ENCODE measurements at regions not wholly inside any gene's neighbourhood (a gene's known extent, or its start where the extent isn't known, plus 50 kb on each side); places are given as distances from the start of the nearest gene placed in this dataset.

- H3K27me3 ChIP-seq: no peaks in the 10 kb centered on the region
- no peak overlapping the region for H3K4me2 ChIP-seq
- no peaks in the 10 kb centered on the region for H3K36me3 ChIP-seq
- H3K4me3 ChIP-seq: no peak overlapping the region
- no peak overlapping the region for H3K9ac ChIP-seq
- H3K4me1 ChIP-seq: no peaks in the 10 kb centered on the region
- no peak for TF ChIP-seq Cebpa-rat (IDR thresholded peaks at IDR 0.05)
- no peak overlapping the region for H3K27ac ChIP-seq
- H4K20me1 ChIP-seq: no peaks in the 10 kb centered on the region
- no peaks in the 10 kb centered on the region for H3K9me3 ChIP-seq (replicated peaks in 1 of 11)
Measured at GRCh38 chr9:1964093-1964492, 51.1 kb upstream of the SMARCA2 start.
